Activated CD8-positive, alpha-beta T cell treated with anti-CD3 and anti-CD28 coated beads, Interleukin-2, amount 10 ng/mL, durations not matched to agents 7 days and 5 days (primary cell): ENCODE measurements at regions not wholly inside any gene's neighbourhood (a gene's known extent, or its start where the extent isn't known, plus 50 kb on each side); places are given as distances from the start of the nearest gene placed in this dataset.
"Not testable (repeated sequence)": the region's sequence is repeated elsewhere in the genome, so short reads cannot be mapped to it uniquely, and the experiment has no call there.

Experiments used
- ATAC-seq: fragments of 150-1000 bp; cut with Tn5 transposase; one replicate; pipeline ENCODE4 v1.10.0; 2021; ENCODE audit warnings: moderate library complexity
- CTCF ChIA-PET: fragments of 350-600 bp; sonication (Branson Sonifier 250); formaldehyde crosslinking; loops from one replicate; lab custom pipeline; 2021; ENCODE audit warnings: antibody characterized with exemption; lab: Charles Lee
- POLR2A ChIA-PET: fragments of 350-600 bp; sonication (Branson Sonifier 250); formaldehyde crosslinking; loops from one replicate; lab custom pipeline; 2021; ENCODE audit warnings: antibody characterized with exemption; lab: Charles Lee
- DNase-seq: peaks from one replicate; pipeline ENCODE4 v3.0.0-alpha.2; 2020
- H3K27ac Mint-ChIP-seq: one replicate; pipeline ENCODE4 v1.8.0; 2021; ENCODE audit warnings: mild to moderate bottlenecking, mixed read lengths
- H3K27me3 Mint-ChIP-seq: one replicate; pipeline ENCODE4 v1.8.0; 2021; ENCODE audit warnings: low read depth, mixed read lengths
- H3K36me3 Mint-ChIP-seq: one replicate; pipeline ENCODE4 v1.8.0; 2021; ENCODE audit warnings: low read depth, mixed read lengths
- H3K4me1 Mint-ChIP-seq: one replicate; pipeline ENCODE4 v1.8.0; 2021; ENCODE audit warnings: low read depth, mixed read lengths
- H3K4me3 Mint-ChIP-seq: one replicate; pipeline ENCODE4 v1.8.0; 2021; ENCODE audit warnings: mild to moderate bottlenecking, mixed read lengths
- H3K9me3 Mint-ChIP-seq: one replicate; pipeline ENCODE4 v1.8.0; 2022; ENCODE audit warnings: mixed read lengths; ENCODE audit not compliant: insufficient read depth

DNA sequence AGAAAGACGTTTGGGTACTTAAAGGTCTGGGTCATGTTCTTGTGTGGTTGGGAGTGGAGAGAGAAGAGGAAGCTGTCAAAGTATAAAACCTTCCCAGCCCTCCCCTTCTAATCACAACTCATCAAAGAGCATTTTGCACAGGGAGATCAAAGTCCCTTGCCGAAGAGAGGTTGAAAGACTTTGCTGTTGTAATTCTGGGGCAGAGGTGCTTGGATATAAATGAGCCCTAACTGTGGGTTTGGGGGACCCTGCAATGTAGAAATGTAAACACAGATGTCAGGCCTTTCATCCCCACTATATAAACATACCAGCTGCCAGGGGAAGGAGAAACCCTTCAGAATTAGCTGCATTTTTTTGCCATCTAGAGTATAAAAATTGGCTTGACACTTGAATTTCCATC is 182.1 kb downstream of the ETAA1 start:
- ChIA-PET POLR2A (no interaction called here), CTCF (no interaction called here)
- Mint-ChIP-seq H3K9me3 (peaks cover 5% of the 10 kb centered on the region), H3K27ac (no peak overlapping the region), H3K27me3 (no peaks in the 10 kb centered on the region), H3K36me3 (no peaks in the 10 kb centered on the region), H3K4me1 (no peaks in the 10 kb centered on the region), H3K4me3 (no peak overlapping the region)
- DNase-seq = no peak
- ATAC-seq = no peak

DNA sequence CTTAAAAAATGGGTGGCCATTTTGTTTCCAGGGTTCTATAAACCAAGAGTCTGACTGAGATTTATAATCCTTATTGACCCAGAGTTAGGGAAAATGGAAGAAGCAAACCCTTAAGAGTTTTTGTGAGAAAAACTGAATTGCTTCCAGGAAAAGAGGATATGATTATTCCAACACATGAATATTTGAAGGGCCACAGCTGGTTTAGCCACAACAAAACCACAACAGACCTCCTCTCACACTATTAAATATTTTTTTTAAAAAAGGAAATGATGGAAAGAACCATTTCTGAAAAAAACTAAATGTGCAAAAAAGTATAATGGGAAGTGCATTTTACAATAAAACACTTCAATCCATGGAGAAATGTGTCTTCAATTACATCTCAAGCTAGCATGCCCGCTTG is 182.7 kb downstream of the ETAA1 start:
- no peaks in the 10 kb centered on the region for H3K4me1 Mint-ChIP-seq
- ChIA-PET CTCF (no interaction called here), POLR2A (no interaction called here)
- H3K27ac Mint-ChIP-seq = no peak overlapping the region
- H3K27me3 Mint-ChIP-seq = no peaks in the 10 kb centered on the region
- H3K9me3 Mint-ChIP-seq = peaks cover 9% of the 10 kb centered on the region
- H3K36me3 Mint-ChIP-seq = no peaks in the 10 kb centered on the region
- ATAC-seq (no peak), DNase-seq (no peak)
- no peak overlapping the region for H3K4me3 Mint-ChIP-seq

DNA sequence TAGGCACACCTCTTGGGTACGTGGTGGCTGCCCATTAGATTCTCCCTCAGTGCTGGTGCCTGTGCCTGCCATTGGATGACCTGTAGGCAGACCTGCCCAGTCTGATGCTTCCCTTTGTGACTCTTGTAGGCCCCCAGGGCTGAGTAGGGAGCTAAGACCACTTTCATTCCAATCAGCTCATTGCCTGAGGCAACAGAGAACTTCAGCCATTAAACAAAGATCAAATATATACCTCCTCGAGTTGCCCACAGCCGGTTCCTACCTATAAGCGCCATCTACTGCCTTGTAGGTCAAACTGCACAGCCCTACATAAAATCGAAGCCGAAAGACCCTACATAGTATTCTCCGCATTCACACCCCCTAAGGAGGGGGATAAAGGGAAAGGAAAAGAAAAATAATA is 184.6 kb downstream of the ETAA1 start:
- ChIA-PET CTCF (no interaction called here), POLR2A (interaction anchor here (0.6 kb wide), 1 partner anchor 1535 kb away, joined by 3 read pairs; no protein-coding TSS in a partner anchor)
- Mint-ChIP-seq H3K4me1 (no peaks in the 10 kb centered on the region), H3K36me3 (no peaks in the 10 kb centered on the region), H3K4me3 (no peak overlapping the region), H3K27ac (no peak overlapping the region), H3K27me3 (no peaks in the 10 kb centered on the region), H3K9me3 (peaks cover 15% of the 10 kb centered on the region)
- no peak for DNase-seq
- ATAC-seq = no peak

DNA sequence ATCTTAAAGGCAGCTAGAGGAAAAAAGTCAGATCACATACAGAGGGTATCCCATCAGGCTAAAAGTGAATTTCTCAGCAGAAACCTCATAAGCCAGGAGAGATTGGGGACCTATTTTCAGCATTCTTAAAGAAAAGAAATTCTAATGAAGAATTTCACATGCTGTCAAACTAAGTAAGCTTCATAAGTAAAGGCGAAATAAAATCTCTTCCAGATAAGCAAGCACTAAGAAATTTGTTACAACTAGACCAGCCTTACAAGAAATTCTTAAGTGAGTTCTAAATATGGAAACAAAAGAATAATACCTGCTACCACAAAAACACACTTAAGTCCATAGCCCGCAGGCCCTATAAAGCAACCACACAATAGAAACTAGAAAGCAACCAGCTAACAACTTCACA is 186.1 kb downstream of the ETAA1 start:
- H3K4me3 Mint-ChIP-seq = no peak overlapping the region

DNA sequence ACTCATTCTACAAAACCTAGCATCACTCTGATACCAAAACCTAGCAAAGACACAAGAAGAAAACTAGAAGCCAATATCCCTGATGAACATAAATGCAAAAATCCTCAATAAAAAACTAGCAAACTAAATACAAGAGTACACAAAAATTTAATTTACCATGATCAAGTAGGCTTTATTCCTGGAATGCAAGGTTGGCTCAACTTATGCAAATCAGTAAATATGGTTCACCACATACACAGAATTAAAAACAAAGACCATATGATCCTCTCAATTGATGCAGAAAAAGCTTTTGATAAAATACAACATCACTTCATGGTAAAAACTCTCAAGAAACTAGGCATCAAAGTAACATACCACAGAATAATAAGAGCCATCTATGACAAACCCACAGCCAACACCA is 188.3 kb downstream of the ETAA1 start:
- ATAC-seq = no peak
- Mint-ChIP-seq H3K36me3 (no peaks in the 10 kb centered on the region), H3K4me1 (no peaks in the 10 kb centered on the region), H3K9me3 (peaks cover 15% of the 10 kb centered on the region), H3K27me3 (no peaks in the 10 kb centered on the region), H3K4me3 (no peak overlapping the region), H3K27ac (no peak overlapping the region)
- ChIA-PET CTCF (interaction anchor here (0.6 kb wide), 1 partner anchor 39 kb away, joined by 3 read pairs; no protein-coding TSS in a partner anchor), POLR2A (no interaction called here)
- DNase-seq = no peak

More for the DNA sequence above, 186.1 kb downstream of the ETAA1 start:
- H3K36me3 Mint-ChIP-seq = no peaks in the 10 kb centered on the region
- ChIA-PET POLR2A (no interaction called here), CTCF (no interaction called here)
- ATAC-seq = no peak
- no peaks in the 10 kb centered on the region for H3K27me3 Mint-ChIP-seq
- no peak for DNase-seq
- H3K27ac Mint-ChIP-seq = peak overlapping the region; percentile 37
- peaks cover 15% of the 10 kb centered on the region for H3K9me3 Mint-ChIP-seq
- H3K4me1 Mint-ChIP-seq = no peaks in the 10 kb centered on the region

DNA sequence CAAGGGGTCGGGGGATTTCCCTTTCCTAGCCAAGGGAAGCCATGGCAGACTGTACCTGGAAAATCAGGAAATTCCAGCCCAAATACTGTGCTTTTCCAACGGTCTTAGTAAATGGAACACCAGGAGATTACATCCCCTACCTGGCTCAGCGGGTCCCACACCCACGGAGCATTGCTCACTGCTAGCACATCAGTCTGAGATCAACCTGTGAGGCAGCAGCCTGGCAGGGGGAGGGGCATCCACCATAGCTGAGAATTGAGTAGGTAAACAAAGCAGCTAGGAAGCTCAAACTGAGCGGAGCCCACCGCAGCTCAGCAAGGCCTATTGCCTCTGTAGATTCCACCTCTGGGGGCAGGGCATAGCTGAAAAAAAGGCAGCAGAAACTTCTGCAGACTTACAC is 192.0 kb downstream of the ETAA1 start:
- H3K36me3 Mint-ChIP-seq, H3K4me1 Mint-ChIP-seq, H3K27me3 Mint-ChIP-seq, H3K27ac Mint-ChIP-seq, DNase-seq, POLR2A ChIA-PET, CTCF ChIA-PET, H3K4me3 Mint-ChIP-seq, ATAC-seq: not testable (repeated sequence)
- H3K9me3 Mint-ChIP-seq = peaks cover 12% of the 10 kb centered on the region

DNA sequence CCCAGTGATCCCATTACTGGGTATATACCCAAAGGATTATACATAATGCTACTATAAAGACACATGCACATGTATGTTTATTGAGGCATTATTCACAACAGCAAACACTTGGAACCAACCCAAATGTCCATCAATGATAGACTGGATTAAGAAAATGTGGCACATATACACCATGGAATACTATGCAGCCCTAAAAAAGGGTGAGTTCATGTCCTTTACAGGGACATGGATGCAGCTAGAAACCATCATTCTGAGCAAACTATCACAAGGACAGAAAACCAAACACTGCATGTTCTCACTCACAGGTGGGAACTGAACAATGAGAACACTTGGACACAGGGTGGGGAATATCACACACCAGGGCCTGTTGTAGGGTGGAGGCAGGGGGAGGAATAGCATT is 197.4 kb downstream of the ETAA1 start:
- CTCF ChIA-PET = not testable (repeated sequence)

DNA sequence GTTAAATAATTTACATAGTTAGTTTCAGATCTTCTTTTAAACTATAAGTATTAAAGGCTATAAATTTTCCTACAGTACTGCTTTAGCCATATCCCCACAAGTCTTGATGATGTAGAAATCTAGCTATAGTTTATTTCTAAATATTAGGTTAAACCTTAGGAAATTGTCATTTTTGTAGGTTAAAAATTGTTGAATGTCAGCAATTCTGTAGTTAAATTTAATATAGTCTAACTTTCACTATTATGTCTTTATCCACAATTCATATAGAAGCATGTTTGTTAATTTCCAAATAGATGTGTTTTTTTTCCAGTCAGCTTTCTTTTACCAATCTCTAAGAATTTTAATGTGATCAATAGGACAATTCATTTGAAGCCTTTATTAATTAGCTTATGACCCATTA is 199.7 kb downstream of the ETAA1 start:
- H3K27ac Mint-ChIP-seq = no peak overlapping the region
- H3K4me1 Mint-ChIP-seq = no peaks in the 10 kb centered on the region
- ATAC-seq (no peak), DNase-seq (no peak)
- H3K9me3 Mint-ChIP-seq = peaks cover 12% of the 10 kb centered on the region
- no peaks in the 10 kb centered on the region for H3K27me3 Mint-ChIP-seq
- H3K36me3 Mint-ChIP-seq = no peaks in the 10 kb centered on the region
- ChIA-PET POLR2A (no interaction called here), CTCF (no interaction called here)
- no peak overlapping the region for H3K4me3 Mint-ChIP-seq

More for the DNA sequence above, 197.4 kb downstream of the ETAA1 start:
- H3K4me3 Mint-ChIP-seq, H3K27ac Mint-ChIP-seq, ATAC-seq, POLR2A ChIA-PET, H3K4me1 Mint-ChIP-seq, H3K36me3 Mint-ChIP-seq, DNase-seq, H3K27me3 Mint-ChIP-seq: not testable (repeated sequence)
- H3K9me3 Mint-ChIP-seq = peaks cover 12% of the 10 kb centered on the region

DNA sequence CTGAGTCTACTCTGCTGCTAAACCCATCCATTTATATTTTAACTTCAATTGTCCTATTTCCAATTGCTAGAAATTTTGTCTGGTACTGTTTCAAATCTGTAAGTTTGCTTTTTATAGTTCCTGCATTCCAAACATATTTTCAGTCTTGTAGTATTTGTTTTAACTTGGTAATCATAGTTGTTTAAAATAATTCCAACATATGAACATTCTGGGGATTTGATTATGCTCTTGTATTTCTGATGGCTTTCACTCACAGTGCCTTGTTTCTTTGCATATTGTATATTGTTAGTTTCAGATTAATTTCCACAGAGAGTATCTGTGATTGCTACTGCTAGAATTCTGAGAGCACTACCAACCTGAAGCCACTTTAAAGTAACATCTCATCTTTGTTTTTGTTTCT is 202.4 kb downstream of the ETAA1 start:
- Mint-ChIP-seq H3K9me3 (peaks cover 8% of the 10 kb centered on the region), H3K4me3 (no peak overlapping the region)

DNA sequence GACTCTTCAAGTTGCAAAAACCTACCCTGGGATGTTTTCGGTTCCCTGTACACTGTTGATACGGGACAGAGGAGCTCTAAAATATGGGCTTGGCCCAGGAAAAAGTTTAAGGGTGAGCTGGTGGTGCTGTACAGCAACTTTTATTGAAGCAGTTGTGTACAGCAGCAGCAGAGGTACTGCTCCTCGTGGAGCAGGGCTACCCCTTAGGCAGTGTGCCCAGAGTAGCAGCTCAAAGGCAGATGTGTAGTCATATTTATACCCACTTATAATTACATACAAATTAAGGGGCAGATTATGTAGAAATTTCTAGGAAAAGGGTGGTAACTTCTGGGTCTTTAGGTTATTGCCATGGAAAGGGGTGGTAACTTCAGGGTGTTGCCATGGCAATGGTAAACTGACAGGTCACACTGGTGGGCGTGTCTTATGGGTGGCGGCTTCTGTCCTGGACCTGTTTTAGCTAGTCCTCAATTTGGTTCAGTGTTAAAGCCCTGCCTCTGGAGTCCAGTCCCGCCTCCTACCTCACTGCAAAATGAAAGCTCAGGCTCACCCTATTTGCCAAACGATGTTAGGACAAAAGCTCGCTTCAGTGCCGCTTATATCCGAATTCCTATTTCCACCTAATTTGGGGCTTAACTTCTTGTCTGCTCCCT is 203.2 kb downstream of the ETAA1 start:
- ATAC-seq (no peak), DNase-seq (no peak)
- ChIA-PET CTCF (no interaction called here), POLR2A (no interaction called here)
- peaks cover 6% of the 10 kb centered on the region for H3K9me3 Mint-ChIP-seq
- no peaks in the 10 kb centered on the region for H3K4me1 Mint-ChIP-seq
- no peaks in the 10 kb centered on the region for H3K27me3 Mint-ChIP-seq
- H3K27ac Mint-ChIP-seq = no peak overlapping the region
- no peaks in the 10 kb centered on the region for H3K36me3 Mint-ChIP-seq
- no peak overlapping the region for H3K4me3 Mint-ChIP-seq

More for the DNA sequence above, 202.4 kb downstream of the ETAA1 start:
- ATAC-seq = no peak
- Mint-ChIP-seq H3K4me1 (no peaks in the 10 kb centered on the region), H3K27ac (no peak overlapping the region), H3K27me3 (no peaks in the 10 kb centered on the region), H3K36me3 (no peaks in the 10 kb centered on the region)
- no peak for DNase-seq
- CTCF ChIA-PET = interaction anchor here (1.1 kb wide), 1 partner anchor 9 kb away, joined by 3 read pairs; no protein-coding TSS in a partner anchor
- POLR2A ChIA-PET = no interaction called here

DNA sequence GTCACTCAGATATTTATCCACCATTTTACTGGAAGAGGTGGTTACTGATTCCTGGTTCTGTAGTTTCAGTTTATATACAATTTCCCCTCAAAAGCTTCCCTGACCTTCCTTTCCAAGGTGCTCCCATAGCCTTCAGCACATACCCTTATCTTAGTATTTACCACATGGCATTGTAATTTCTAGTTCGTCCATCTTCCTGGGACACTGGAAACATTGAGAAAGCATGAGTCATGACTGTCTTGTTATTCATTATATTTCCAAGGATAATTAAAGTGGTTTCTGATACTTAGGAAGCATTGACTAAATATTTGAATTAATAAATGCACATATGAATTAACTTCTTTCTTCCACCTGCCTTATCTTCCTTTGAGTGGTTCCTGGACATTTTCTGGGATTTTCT is 203.8 kb downstream of the ETAA1 start:
- CTCF ChIA-PET = no interaction called here
- H3K4me1 Mint-ChIP-seq = no peaks in the 10 kb centered on the region

DNA sequence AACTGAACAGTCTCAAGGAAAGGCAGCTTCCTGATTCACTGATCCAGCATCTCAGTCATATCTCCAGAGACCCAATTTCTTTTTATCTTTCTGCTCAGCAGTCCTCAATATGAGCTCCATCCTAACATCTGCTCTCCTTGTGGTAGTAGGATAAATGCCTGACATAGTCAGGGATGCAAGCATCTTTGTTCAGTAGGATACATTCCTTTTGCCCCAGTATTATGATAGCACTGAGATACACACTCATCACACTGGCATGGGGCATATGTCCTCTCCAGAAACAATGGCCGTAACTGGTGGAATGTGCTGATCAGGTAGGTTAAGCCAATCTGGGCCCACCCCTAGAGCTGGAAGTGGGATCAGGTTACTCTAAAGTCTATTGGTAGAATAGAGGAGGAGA is 207.2 kb downstream of the ETAA1 start:
- Mint-ChIP-seq H3K4me1 (no peaks in the 10 kb centered on the region), H3K36me3 (no peaks in the 10 kb centered on the region), H3K27me3 (no peaks in the 10 kb centered on the region), H3K4me3 (no peak overlapping the region), H3K27ac (no peak overlapping the region), H3K9me3 (no peaks in the 10 kb centered on the region)
- POLR2A ChIA-PET = no interaction called here
- CTCF ChIA-PET = no interaction called here
- ATAC-seq (no peak), DNase-seq (no peak)

More for the DNA sequence above, 203.8 kb downstream of the ETAA1 start:
- no peak for DNase-seq
- ATAC-seq = no peak
- peaks cover under 1% of the 10 kb centered on the region for H3K9me3 Mint-ChIP-seq
- POLR2A ChIA-PET = no interaction called here
- no peak overlapping the region for H3K27ac Mint-ChIP-seq
- no peaks in the 10 kb centered on the region for H3K27me3 Mint-ChIP-seq
- no peaks in the 10 kb centered on the region for H3K36me3 Mint-ChIP-seq
- H3K4me3 Mint-ChIP-seq = no peak overlapping the region
